Adrenal gland (tissue), 9 donors: ENCODE measurements at regions not wholly inside any gene's neighbourhood (a gene's known extent, or its start where the extent isn't known, plus 50 kb on each side); places are given as distances from the start of the nearest gene placed in this dataset.
A peak's percentile ranks its signal among the peaks of the same experiment; 100 is the strongest.

Experiments used
- DNase-seq, 7 donors: peaks; one replicate each; pipeline ENCODE4 v3.0.0-alpha.2; 2019 to 2020
- H3K27ac ChIP-seq, 5 donors: fragments of 200-600 bp; sonication (generic) in 4 of 5; 1 replicate in 3 of 5; 2 replicates in 2 of 5; pipeline versions ENCODE4 v1.5.1 to v1.8.0; 2016 to 2020; ENCODE audit warnings: mild to moderate bottlenecking in 1 of 5
- H3K27me3 ChIP-seq: fragments of 200-600 bp; 2 replicates; pipeline ENCODE4 v1.8.0; 2021
- H3K36me3 ChIP-seq, 2 donors: fragments of 200-600 bp; replicated peaks in 1 of 2; 1 replicate in 1 of 2; 2 replicates in 1 of 2; pipeline versions ENCODE4 v1.5.1 to v1.8.0; 2018 to 2022
- H3K4me1 ChIP-seq, 2 donors: fragments of 200-600 bp; replicated peaks in 1 of 2; 1 replicate in 1 of 2; 2 replicates in 1 of 2; pipeline versions ENCODE4 v1.5.1 to v1.8.0; 2018 to 2021
- H3K4me3 ChIP-seq, 4 donors: fragments of 200-600 bp; sonication (generic) in 3 of 4; one replicate each; pipeline ENCODE4 v1.5.1; 2016 to 2018
- H3K9me3 ChIP-seq, 3 donors: fragments of 200-600 bp; sonication (generic) in 1 of 3; replicated peaks in 1 of 3; 1 replicate in 2 of 3; 2 replicates in 1 of 3; pipeline versions ENCODE4 v1.5.1 to v1.8.0; 2016 to 2021
- POLR2A ChIP-seq, 2 donors: fragments of 450-650 bp; IDR thresholded peaks; one replicate each; pipeline ENCODE4 v1.6.1; 2017; ENCODE audit warnings: antibody characterized with exemption in 2 of 2, mild to moderate bottlenecking in 2 of 2, moderate library complexity in 1 of 2
- WGBS, 4 donors: extraction: QIAGEN DNeasy Blood & Tissue Kit in 2 of 4; methylation state at CpG; one replicate each; pipeline versions ENCODE4 v1.1.5 to v1.1.7; 2013 to 2017; 5-methylcytosine and 5-hydroxymethylcytosine counted together
- intact Hi-C, 2 donors: fragments of 100-400 bp; cut with DNase I; formaldehyde crosslinking; loops; one replicate each; pipeline versions ENCODE4 v1.14.1 to v1.15.0; 2022 to 2023
- TF ChIP-seq, protein P1 (sequence below), 6 experiments: fragments of 450-650 bp in 4 of 6; fragments of 200-600 bp in 2 of 6; sonication (generic) in 1 of 6; IDR thresholded peaks; 1 replicate in 5 of 6; 2 replicates in 1 of 6; pipeline versions ENCODE4 v1.5.1 to v1.8.0; 2016 to 2021; ENCODE audit warnings: antibody characterized with exemption in 6 of 6, mild to moderate bottlenecking in 2 of 6, moderate library complexity in 1 of 6
- donor health status: healthy with polysubstance abuse.
- donor health status: Bipolar disorder and iron deficiency.
- donor health status: DM: yes; HTN: yes; CAD: no.
- donor health status: DM: no; HTN: no; CAD: no.
- donor health status: DM: no; HTN: no; CAD: no.

DNA sequence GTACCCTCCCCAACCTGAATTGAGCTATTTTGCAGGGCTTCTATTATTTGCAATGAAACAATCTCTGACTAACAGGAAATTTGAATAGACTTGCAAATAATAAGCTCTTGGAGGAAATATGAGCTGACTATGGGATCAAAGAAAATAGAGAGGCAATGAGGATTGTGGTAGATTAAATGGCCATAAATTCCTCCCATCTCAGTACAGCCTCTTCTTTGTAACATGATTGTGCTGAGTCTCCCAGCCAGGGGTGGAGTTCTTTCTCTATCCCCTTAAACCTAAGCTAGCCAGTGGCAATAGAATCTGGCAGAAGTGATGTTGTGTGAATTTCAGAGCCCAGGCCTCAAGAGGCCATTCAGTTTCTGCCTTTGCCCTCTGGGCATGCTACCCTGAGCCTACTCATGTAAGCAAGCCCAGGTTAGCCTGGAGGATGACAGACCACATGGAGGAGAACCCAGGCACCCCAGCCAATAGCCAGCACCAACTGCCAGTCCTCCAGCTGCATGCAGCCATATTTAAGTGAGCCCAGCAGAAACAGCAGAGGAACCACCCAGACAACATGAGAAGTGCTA, 86.8 kb upstream of the TP53I11 start:
- TF ChIP-seq POLR2A (IDR thresholded peaks at IDR 0.05), result no peak
- TF ChIP-seq, protein P1, sequence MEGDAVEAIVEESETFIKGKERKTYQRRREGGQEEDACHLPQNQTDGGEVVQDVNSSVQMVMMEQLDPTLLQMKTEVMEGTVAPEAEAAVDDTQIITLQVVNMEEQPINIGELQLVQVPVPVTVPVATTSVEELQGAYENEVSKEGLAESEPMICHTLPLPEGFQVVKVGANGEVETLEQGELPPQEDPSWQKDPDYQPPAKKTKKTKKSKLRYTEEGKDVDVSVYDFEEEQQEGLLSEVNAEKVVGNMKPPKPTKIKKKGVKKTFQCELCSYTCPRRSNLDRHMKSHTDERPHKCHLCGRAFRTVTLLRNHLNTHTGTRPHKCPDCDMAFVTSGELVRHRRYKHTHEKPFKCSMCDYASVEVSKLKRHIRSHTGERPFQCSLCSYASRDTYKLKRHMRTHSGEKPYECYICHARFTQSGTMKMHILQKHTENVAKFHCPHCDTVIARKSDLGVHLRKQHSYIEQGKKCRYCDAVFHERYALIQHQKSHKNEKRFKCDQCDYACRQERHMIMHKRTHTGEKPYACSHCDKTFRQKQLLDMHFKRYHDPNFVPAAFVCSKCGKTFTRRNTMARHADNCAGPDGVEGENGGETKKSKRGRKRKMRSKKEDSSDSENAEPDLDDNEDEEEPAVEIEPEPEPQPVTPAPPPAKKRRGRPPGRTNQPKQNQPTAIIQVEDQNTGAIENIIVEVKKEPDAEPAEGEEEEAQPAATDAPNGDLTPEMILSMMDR (IDR thresholded peaks at IDR 0.05), result no peak
- H3K4me3 ChIP-seq, result no peak overlapping the region
- no peaks in the 10 kb centered on the region for H3K36me3 ChIP-seq
- intact Hi-C loops, result no loop called here
- H3K9me3 ChIP-seq, result peaks cover 0 to 6% (median 0%) of the 10 kb centered on the region in 3 donors
- no peaks in the 10 kb centered on the region for H3K27me3 ChIP-seq
- DNase-seq, result no peak
- no peaks in the 10 kb centered on the region for H3K4me1 ChIP-seq
- no peak overlapping the region for H3K27ac ChIP-seq

DNA sequence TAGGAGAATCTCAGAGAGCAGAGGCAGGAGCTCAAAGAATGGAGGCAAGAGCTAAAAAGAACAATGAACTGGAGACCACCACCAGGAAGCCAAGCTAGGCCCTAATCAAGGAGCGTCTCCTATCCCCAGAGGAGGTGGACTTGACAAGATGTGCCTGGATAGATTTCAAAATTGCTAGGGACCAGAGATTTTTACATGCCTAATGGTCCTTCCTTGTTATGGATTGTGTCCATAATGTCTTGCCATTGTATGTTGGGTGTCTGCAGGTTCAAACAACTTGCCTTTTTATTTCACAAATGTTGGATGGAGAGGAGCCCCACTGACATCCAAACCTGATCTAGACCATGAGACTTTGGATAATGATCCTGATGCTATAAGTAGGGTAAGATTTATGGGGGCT, 88.2 kb upstream of the TP53I11 start:
- Histone ChIP-seq H3K9me3 (peaks cover 0 to 6% (median 0%) of the 10 kb centered on the region in 3 donors), H3K27me3 (no peaks in the 10 kb centered on the region), H3K36me3 (no peaks in the 10 kb centered on the region), H3K4me3 (no peak overlapping the region), H3K4me1 (no peaks in the 10 kb centered on the region), H3K27ac (no peak overlapping the region)
- intact Hi-C loops, result no loop called here
- TF ChIP-seq, protein P1 (IDR thresholded peaks at IDR 0.05), result no peak
- no peak for TF ChIP-seq POLR2A (IDR thresholded peaks at IDR 0.05)
- DNase-seq, result no peak
- 63 to 91% (median 75%) methylated on average over 1 of the region's 1 CpG for WGBS, 4 donors

DNA sequence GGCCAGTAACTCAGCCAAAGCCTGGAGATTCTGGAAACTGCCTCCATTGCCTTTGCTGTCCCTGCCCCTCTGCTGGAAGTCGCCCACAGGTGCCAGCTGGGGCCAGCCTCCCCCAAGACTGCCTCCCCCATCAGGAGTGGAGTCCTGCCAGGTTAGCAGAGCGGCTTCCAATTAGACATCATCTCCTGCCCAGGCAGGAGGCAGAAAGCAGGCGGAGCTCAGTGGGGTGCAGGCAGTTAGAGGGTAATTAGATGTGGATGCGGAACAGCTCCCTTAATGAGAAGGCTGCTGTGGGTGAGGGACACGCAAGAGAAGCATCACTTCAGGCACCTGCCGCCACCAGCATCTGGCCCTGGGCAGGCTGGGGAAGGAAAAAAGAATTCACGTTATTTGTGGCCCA, 90.9 kb upstream of the TP53I11 start:
- DNase-seq, result no peak
- Histone ChIP-seq H3K4me3 (no peak overlapping the region), H3K9me3 (peaks cover 0 to 6% (median 0%) of the 10 kb centered on the region in 3 donors), H3K27ac (no peak overlapping the region), H3K36me3 (no peaks in the 10 kb centered on the region), H3K4me1 (peaks cover 4 to 9% of the 10 kb centered on the region in 2 donors), H3K27me3 (no peaks in the 10 kb centered on the region)
- WGBS, 4 donors, result 74 to 80% (median 76%) methylated on average over 4 to 7 of the region's 7 CpGs
- intact Hi-C loops, result no loop called here
- TF ChIP-seq, protein P1 (IDR thresholded peaks at IDR 0.05), result no peak
- TF ChIP-seq POLR2A (IDR thresholded peaks at IDR 0.05), result no peak

DNA sequence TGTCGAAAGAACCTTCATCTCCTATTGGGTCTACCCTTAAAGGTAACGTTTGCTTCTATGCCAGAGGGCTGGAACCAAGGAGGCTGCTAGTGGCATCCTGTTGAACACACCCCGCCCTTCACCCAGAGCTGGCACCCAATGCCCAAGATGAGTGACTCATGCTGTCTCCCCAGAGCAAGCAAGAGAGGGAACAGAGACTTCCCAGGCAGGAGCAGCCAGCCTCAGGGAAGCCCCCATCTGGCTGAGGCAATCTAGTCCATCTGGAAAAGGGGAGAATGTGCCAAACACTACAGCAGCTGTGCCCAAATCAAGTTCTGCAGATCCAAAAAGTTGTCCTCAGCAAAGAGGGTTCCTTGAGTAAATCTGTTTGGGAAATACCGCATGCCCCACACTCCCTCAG, 91.9 kb upstream of the TP53I11 start:
- peak in 3 of 7 donors; percentile 13 to 36 (median 31) for DNase-seq
- Histone ChIP-seq H3K27me3 (no peaks in the 10 kb centered on the region), H3K9me3 (peaks cover 0 to 6% (median 0%) of the 10 kb centered on the region in 3 donors), H3K4me3 (no peak overlapping the region), H3K27ac (no peak overlapping the region), H3K4me1 (peaks cover 4 to 16% of the 10 kb centered on the region in 2 donors), H3K36me3 (no peaks in the 10 kb centered on the region)
- WGBS, 4 donors, result 44 to 75% (median 55%) methylated on average over 3 to 4 of the region's 4 CpGs
- TF ChIP-seq, protein P1 (IDR thresholded peaks at IDR 0.05), result no peak
- no peak for TF ChIP-seq POLR2A (IDR thresholded peaks at IDR 0.05)
- intact Hi-C loops, result no loop called here
